Daoy (cell line): ENCODE measurements at regions not wholly inside any gene's neighbourhood (a gene's known extent, or its start where the extent isn't known, plus 50 kb on each side); places are given as distances from the start of the nearest gene placed in this dataset.
"Not testable (repeated sequence)": the region's sequence is repeated elsewhere in the genome, so short reads cannot be mapped to it uniquely, and the experiment has no call there.

Source experiments
- DNase-seq: peaks from one replicate; pipeline ENCODE4 v3.0.0-alpha.2; 2015; ENCODE audit warnings: low read depth

GRCh38 chr5:100479079-100479688 is 56.0 kb upstream of the FAM174A start:
- DNase-seq = no peak

GRCh38 chr5:100472091-100472490 is 63.1 kb upstream of the FAM174A start:
- no peak for DNase-seq

GRCh38 chr5:100469767-100470166 is 65.4 kb upstream of the FAM174A start:
- no peak for DNase-seq

- DNase-seq = no peak
These were observed 70.8 kb upstream of the FAM174A start for GRCh38 chr5:100464418-100464817.

- no peak for DNase-seq
These were observed 78.6 kb upstream of the FAM174A start for GRCh38 chr5:100456615-100457014.

GRCh38 chr5:100452126-100452525 is 83.0 kb upstream of the FAM174A start:
- no peak for DNase-seq

- DNase-seq = no peak
These were observed 87.1 kb upstream of the FAM174A start for GRCh38 chr5:100448111-100448528.

GRCh38 chr5:100446879-100447430 is 88.2 kb upstream of the FAM174A start:
- DNase-seq = no peak

GRCh38 chr5:100444961-100445360 is 90.2 kb upstream of the FAM174A start:
- DNase-seq = peak; percentile 2

- DNase-seq = no peak
These were observed 100.4 kb upstream of the FAM174A start for GRCh38 chr5:100434815-100435214.

- DNase-seq = no peak
These were observed 102.4 kb upstream of the FAM174A start for GRCh38 chr5:100432741-100433140.

GRCh38 chr5:100430268-100431195 is 104.6 kb upstream of the FAM174A start:
- no peak for DNase-seq

- no peak for DNase-seq
These were observed 110.4 kb upstream of the FAM174A start for GRCh38 chr5:100424787-100425186.

- DNase-seq = no peak
These were observed 111.2 kb upstream of the FAM174A start for GRCh38 chr5:100424017-100424416.

- no peak for DNase-seq
These were observed 111.8 kb upstream of the FAM174A start for GRCh38 chr5:100423330-100423729.

GRCh38 chr5:100421360-100421759 is 113.8 kb upstream of the FAM174A start:
- DNase-seq = no peak

GRCh38 chr5:100418231-100418630 is 116.9 kb upstream of the FAM174A start:
- no peak for DNase-seq

- DNase-seq = no peak
These were observed 125.5 kb upstream of the FAM174A start for GRCh38 chr5:100409660-100410151.

- no peak for DNase-seq
These were observed 128.1 kb upstream of the FAM174A start for GRCh38 chr5:100407053-100407452.

GRCh38 chr5:100406640-100407039 is 128.5 kb upstream of the FAM174A start:
- no peak for DNase-seq

- DNase-seq = no peak
These were observed 133.1 kb upstream of the FAM174A start for GRCh38 chr5:100402071-100402470.

- no peak for DNase-seq
These were observed 134.0 kb upstream of the FAM174A start for GRCh38 chr5:100401149-100401548.

- not testable (repeated sequence) for DNase-seq
These were observed 136.4 kb upstream of the FAM174A start for GRCh38 chr5:100398815-100399214.
